Tibial artery (tissue), 4 donors: ENCODE measurements at regions not wholly inside any gene's neighbourhood (a gene's known extent, or its start where the extent isn't known, plus 50 kb on each side); places are given as distances from the start of the nearest gene placed in this dataset.

Experiments used
- DNase-seq, 2 donors: peaks; one replicate each; pipeline ENCODE4 v3.0.0-alpha.2; 2019
- H3K27ac ChIP-seq, 2 donors: fragments of 200-600 bp; sonication (generic) in 1 of 2; 1 replicate in 1 of 2; 2 replicates in 1 of 2; pipeline ENCODE4 v1.5.1; 2018 to 2019; ENCODE audit warnings: mild to moderate bottlenecking in 1 of 2
- H3K27me3 ChIP-seq, 2 donors: fragments of 200-600 bp; sonication (generic) in 1 of 2; one replicate each; pipeline versions ENCODE4 v1.5.1 to v1.6.0; 2016 to 2019
- H3K36me3 ChIP-seq, 3 donors: fragments of 200-600 bp; sonication (generic) in 2 of 3; one replicate each; pipeline ENCODE4 v1.5.1; 2016 to 2019; ENCODE audit warnings: mild to moderate bottlenecking in 2 of 3
- H3K4me1 ChIP-seq, 4 donors: fragments of 200-600 bp; sonication (generic) in 2 of 4; 1 replicate in 3 of 4; 2 replicates in 1 of 4; pipeline ENCODE4 v1.5.1; 2016 to 2019
- H3K4me3 ChIP-seq, 2 donors: fragments of 200-600 bp; sonication (generic) in 1 of 2; 1 replicate in 1 of 2; 2 replicates in 1 of 2; pipeline ENCODE4 v1.5.1; 2018 to 2019; ENCODE audit warnings: mild to moderate bottlenecking in 2 of 2
- H3K9me3 ChIP-seq, 3 donors: fragments of 200-600 bp; sonication (generic) in 1 of 3; one replicate each; pipeline ENCODE4 v1.5.1; 2016 to 2019
- CTCF ChIP-seq, 2 experiments: fragments of 200-600 bp in 1 of 2; fragments of 450-650 bp in 1 of 2; IDR thresholded peaks; one replicate each; pipeline ENCODE4 v1.5.1; 2017 to 2019; ENCODE audit warnings: antibody characterized with exemption in 2 of 2, mild to moderate bottlenecking in 1 of 2, moderate library complexity in 1 of 2
- intact Hi-C: fragments of 100-400 bp; cut with DNase I; formaldehyde crosslinking; loops from one replicate; pipeline ENCODE4 v1.15.0; 2023; ENCODE audit warnings: low total_unique reads

- DNase-seq, result no peak
- no peak overlapping the region for H3K27ac ChIP-seq
- TF ChIP-seq CTCF (IDR thresholded peaks at IDR 0.05), result no peak
These were observed 188.4 kb upstream of the ARX start for GRCh38 chrX:25204182-25204581.

GRCh38 chrX:25202827-25203226 is 187.1 kb upstream of the ARX start:
- Histone ChIP-seq H3K9me3 (no peaks in the 10 kb centered on the region), H3K27me3 (no peaks in the 10 kb centered on the region), H3K36me3 (no peaks in the 10 kb centered on the region), H3K4me1 (no peaks in the 10 kb centered on the region), H3K4me3 (no peak overlapping the region), H3K27ac (no peak overlapping the region)
- TF ChIP-seq CTCF (IDR thresholded peaks at IDR 0.05), result no peak
- DNase-seq, result no peak
- intact Hi-C loops, result no loop called here

More at GRCh38 chrX:25204182-25204581, 188.4 kb upstream of the ARX start:
- Histone ChIP-seq H3K4me1 (no peaks in the 10 kb centered on the region), H3K4me3 (no peak overlapping the region), H3K9me3 (peaks cover 0 to under 1% (median 0%) of the 10 kb centered on the region in 3 donors), H3K36me3 (no peaks in the 10 kb centered on the region), H3K27me3 (no peaks in the 10 kb centered on the region)
- intact Hi-C loops, result no loop called here

- no peaks in the 10 kb centered on the region for H3K27me3 ChIP-seq
- no peak for TF ChIP-seq CTCF (IDR thresholded peaks at IDR 0.05)
- H3K9me3 ChIP-seq, result no peaks in the 10 kb centered on the region
- no peak for DNase-seq
- no peaks in the 10 kb centered on the region for H3K4me1 ChIP-seq
- intact Hi-C loops, result no loop called here
- H3K27ac ChIP-seq, result no peak overlapping the region
- no peak overlapping the region for H3K4me3 ChIP-seq
- H3K36me3 ChIP-seq, result no peaks in the 10 kb centered on the region
These were observed 183.1 kb upstream of the ARX start for GRCh38 chrX:25198891-25199290.

- Histone ChIP-seq H3K36me3 (no peaks in the 10 kb centered on the region), H3K9me3 (no peaks in the 10 kb centered on the region), H3K27me3 (no peaks in the 10 kb centered on the region), H3K27ac (no peak overlapping the region), H3K4me1 (no peaks in the 10 kb centered on the region), H3K4me3 (no peak overlapping the region)
- TF ChIP-seq CTCF (IDR thresholded peaks at IDR 0.05), result no peak
- intact Hi-C loops, result no loop called here
- DNase-seq, result no peak
These were observed 182.5 kb upstream of the ARX start for GRCh38 chrX:25198253-25198652.

- H3K4me1 ChIP-seq, result no peaks in the 10 kb centered on the region
- TF ChIP-seq CTCF (IDR thresholded peaks at IDR 0.05), result no peak
- no peaks in the 10 kb centered on the region for H3K9me3 ChIP-seq
- no peak overlapping the region for H3K4me3 ChIP-seq
- no peak overlapping the region for H3K27ac ChIP-seq
- DNase-seq, result no peak
- no peaks in the 10 kb centered on the region for H3K36me3 ChIP-seq
- intact Hi-C loops, result no loop called here
- no peaks in the 10 kb centered on the region for H3K27me3 ChIP-seq
These were observed 180.5 kb upstream of the ARX start for GRCh38 chrX:25196221-25196620.

- no peak overlapping the region for H3K4me3 ChIP-seq
- intact Hi-C loops, result no loop called here
- no peak overlapping the region for H3K27ac ChIP-seq
- H3K9me3 ChIP-seq, result no peaks in the 10 kb centered on the region
- H3K4me1 ChIP-seq, result no peaks in the 10 kb centered on the region
- DNase-seq, result no peak
- no peaks in the 10 kb centered on the region for H3K27me3 ChIP-seq
- no peaks in the 10 kb centered on the region for H3K36me3 ChIP-seq
- TF ChIP-seq CTCF (IDR thresholded peaks at IDR 0.05), result no peak
These were observed 175.6 kb upstream of the ARX start for GRCh38 chrX:25191403-25191802.
